Thymus (tissue), 11 donors: ENCODE measurements at regions not wholly inside any gene's neighbourhood (a gene's known extent, or its start where the extent isn't known, plus 50 kb on each side); places are given as distances from the start of the nearest gene placed in this dataset.

ENCODE experiments used
- DNase-seq, 9 donors: peaks; one replicate each; pipeline ENCODE4 v3.0.0-alpha.2; 2013; ENCODE audit warnings: low spot score in 9 of 9, low read depth in 6 of 9, missing footprints in 1 of 9
- H3K27ac ChIP-seq, 2 donors: one replicate each; pipeline ENCODE4 v1.5.1; 2013; ENCODE audit warnings: control low read depth in 1 of 2, low read depth in 1 of 2, low read length in 1 of 2, mild to moderate bottlenecking in 1 of 2, moderate library complexity in 1 of 2
- H3K27me3 ChIP-seq, 2 donors: one replicate each; pipeline ENCODE4 v1.5.1; 2013; ENCODE audit warnings: low read length in 1 of 2; ENCODE audit not compliant: control insufficient read depth in 2 of 2, insufficient read depth in 1 of 2
- H3K36me3 ChIP-seq, 2 donors: one replicate each; pipeline ENCODE4 v1.5.1; 2013; ENCODE audit warnings: low read length in 1 of 2, mild to moderate bottlenecking in 1 of 2, moderate library complexity in 1 of 2; ENCODE audit not compliant: control insufficient read depth in 2 of 2, insufficient read depth in 2 of 2
- H3K4me1 ChIP-seq, 2 donors: one replicate each; pipeline ENCODE4 v1.5.1; 2013; ENCODE audit warnings: low read length in 2 of 2; ENCODE audit not compliant: control insufficient read depth in 2 of 2, insufficient read depth in 2 of 2
- H3K4me3 ChIP-seq, 2 donors: one replicate each; pipeline ENCODE4 v1.5.1; 2013; ENCODE audit warnings: low read length in 2 of 2, control low read depth in 1 of 2, mild to moderate bottlenecking in 1 of 2
- H3K9me3 ChIP-seq, 2 donors: one replicate each; pipeline ENCODE4 v1.5.1; 2013; ENCODE audit warnings: low read length in 1 of 2, mild to moderate bottlenecking in 1 of 2; ENCODE audit not compliant: control insufficient read depth in 2 of 2, insufficient read depth in 1 of 2
- WGBS: extraction: QIAGEN DNeasy Blood & Tissue Kit; methylation state at CpG from one replicate; pipeline ENCODE4 v1.1.7; 2013; 5-methylcytosine and 5-hydroxymethylcytosine counted together
- donor health status: healthy.

- whole genome bisulfite sequencing: 95% methylated on average over 13 of the region's 13 CpGs
- no peaks in the 10 kb centered on the region for H3K9me3 ChIP-seq
- no peak for DNase-seq
- H3K27me3 ChIP-seq: no peaks in the 10 kb centered on the region
- no peak overlapping the region for H3K4me3 ChIP-seq
- no peaks in the 10 kb centered on the region for H3K36me3 ChIP-seq
- no peak overlapping the region for H3K27ac ChIP-seq
- no peaks in the 10 kb centered on the region for H3K4me1 ChIP-seq
These were observed 174.1 kb downstream of the DDX1 start for GRCh38 chr2:15765686-15766302.

- 97% methylated on average over 9 of the region's 9 CpGs for WGBS
- no peak for DNase-seq
These were observed 174.0 kb upstream of the MYCN start for GRCh38 chr2:15766303-15766861.

GRCh38 chr2:15766911-15767597 lies 173.3 kb upstream of the MYCN start:
- H3K27me3 ChIP-seq: no peaks in the 10 kb centered on the region
- WGBS: 95% methylated on average over 17 of the region's 17 CpGs
- DNase-seq: no peak
- H3K36me3 ChIP-seq: no peaks in the 10 kb centered on the region
- H3K4me1 ChIP-seq: no peaks in the 10 kb centered on the region
- no peak overlapping the region for H3K27ac ChIP-seq
- no peak overlapping the region for H3K4me3 ChIP-seq
- no peaks in the 10 kb centered on the region for H3K9me3 ChIP-seq

More at GRCh38 chr2:15766303-15766861, 174.0 kb upstream of the MYCN start:
- H3K4me3 ChIP-seq: no peak overlapping the region
- no peaks in the 10 kb centered on the region for H3K9me3 ChIP-seq
- H3K27me3 ChIP-seq: no peaks in the 10 kb centered on the region
- no peaks in the 10 kb centered on the region for H3K36me3 ChIP-seq
- no peak overlapping the region for H3K27ac ChIP-seq
- H3K4me1 ChIP-seq: no peaks in the 10 kb centered on the region

GRCh38 chr2:15767679-15768078 lies 172.7 kb upstream of the MYCN start:
- Histone ChIP-seq H3K36me3 (no peaks in the 10 kb centered on the region), H3K4me3 (no peak overlapping the region), H3K27ac (no peak overlapping the region), H3K27me3 (no peaks in the 10 kb centered on the region), H3K4me1 (no peaks in the 10 kb centered on the region), H3K9me3 (no peaks in the 10 kb centered on the region)
- 72% methylated on average over 5 of the region's 5 CpGs for WGBS
- no peak for DNase-seq

GRCh38 chr2:15768142-15768541 lies 172.2 kb upstream of the MYCN start:
- Histone ChIP-seq H3K9me3 (no peaks in the 10 kb centered on the region), H3K4me1 (no peaks in the 10 kb centered on the region), H3K36me3 (no peaks in the 10 kb centered on the region), H3K27me3 (no peaks in the 10 kb centered on the region), H3K27ac (no peak overlapping the region), H3K4me3 (no peak overlapping the region)
- no peak for DNase-seq
- WGBS: 76% methylated on average over 7 of the region's 7 CpGs

- 95% methylated on average over 10 of the region's 10 CpGs for WGBS
- no peak for DNase-seq
- no peaks in the 10 kb centered on the region for H3K4me1 ChIP-seq
- H3K36me3 ChIP-seq: no peaks in the 10 kb centered on the region
- no peaks in the 10 kb centered on the region for H3K27me3 ChIP-seq
- no peak overlapping the region for H3K27ac ChIP-seq
- no peaks in the 10 kb centered on the region for H3K9me3 ChIP-seq
- H3K4me3 ChIP-seq: no peak overlapping the region
These were observed 171.7 kb upstream of the MYCN start for GRCh38 chr2:15768615-15769014.

- no peaks in the 10 kb centered on the region for H3K27me3 ChIP-seq
- no peaks in the 10 kb centered on the region for H3K4me1 ChIP-seq
- 91% methylated on average over 3 of the region's 3 CpGs for WGBS
- H3K27ac ChIP-seq: no peak overlapping the region
- H3K36me3 ChIP-seq: no peaks in the 10 kb centered on the region
- H3K4me3 ChIP-seq: no peak overlapping the region
- no peaks in the 10 kb centered on the region for H3K9me3 ChIP-seq
- DNase-seq: no peak
These were observed 171.1 kb upstream of the MYCN start for GRCh38 chr2:15769235-15769634.

- no peaks in the 10 kb centered on the region for H3K36me3 ChIP-seq
- no peak for DNase-seq
- no peak overlapping the region for H3K4me3 ChIP-seq
- no peaks in the 10 kb centered on the region for H3K27me3 ChIP-seq
- 85% methylated on average over 17 of the region's 17 CpGs for WGBS
- H3K27ac ChIP-seq: no peak overlapping the region
- no peaks in the 10 kb centered on the region for H3K9me3 ChIP-seq
- no peaks in the 10 kb centered on the region for H3K4me1 ChIP-seq
These were observed 170.4 kb upstream of the MYCN start for GRCh38 chr2:15769676-15770547.

GRCh38 chr2:15770606-15771005 lies 169.7 kb upstream of the MYCN start:
- H3K36me3 ChIP-seq: no peaks in the 10 kb centered on the region
- 97% methylated on average over 12 of the region's 12 CpGs for WGBS
- no peak for DNase-seq
- H3K27me3 ChIP-seq: no peaks in the 10 kb centered on the region
- H3K4me3 ChIP-seq: no peak overlapping the region
- H3K27ac ChIP-seq: no peak overlapping the region
- H3K4me1 ChIP-seq: no peaks in the 10 kb centered on the region
- no peaks in the 10 kb centered on the region for H3K9me3 ChIP-seq
